Vagina (tissue), 2 donors: ENCODE measurements at regions not wholly inside any gene's neighbourhood (a gene's known extent, or its start where the extent isn't known, plus 50 kb on each side); places are given as distances from the start of the nearest gene placed in this dataset.

Experiments used
- DNase-seq, 2 donors: peaks; one replicate each; pipeline ENCODE4 v3.0.0-alpha.2; 2017; ENCODE audit errors: extremely low spot score in 2 of 2
- H3K27ac ChIP-seq: fragments of 200-600 bp; sonication (generic); one replicate; pipeline ENCODE4 v1.5.1; 2019
- H3K27me3 ChIP-seq: fragments of 200-600 bp; sonication (generic); one replicate; pipeline ENCODE4 v1.5.1; 2019
- H3K36me3 ChIP-seq, 2 donors: fragments of 200-600 bp; sonication (generic); one replicate each; pipeline ENCODE4 v1.5.1; 2017 to 2019
- H3K4me1 ChIP-seq: fragments of 200-600 bp; sonication (generic); one replicate; pipeline ENCODE4 v1.5.1; 2019
- H3K4me3 ChIP-seq, 2 donors: fragments of 200-600 bp; sonication (generic); 1 replicate in 1 of 2; 2 replicates in 1 of 2; pipeline ENCODE4 v1.5.1; 2016 to 2019
- H3K9me3 ChIP-seq: fragments of 200-600 bp; sonication (generic); one replicate; pipeline ENCODE4 v1.5.1; 2019
- POLR2A ChIP-seq, 2 donors: fragments of 450-650 bp; IDR thresholded peaks; one replicate each; pipeline ENCODE4 v1.6.1; 2017; ENCODE audit warnings: antibody characterized with exemption in 2 of 2, mild to moderate bottlenecking in 2 of 2, moderate library complexity in 2 of 2
- POLR2AphosphoS5 ChIP-seq, 2 donors: sonication (generic); formaldehyde crosslinking; IDR thresholded peaks; one replicate each; pipeline ENCODE4 v1.9.0; 2017; ENCODE audit warnings: antibody characterized with exemption in 2 of 2, mild to moderate bottlenecking in 2 of 2, low read depth in 1 of 2; ENCODE audit not compliant: insufficient read depth in 1 of 2
- intact Hi-C: fragments of 100-400 bp; cut with DNase I; formaldehyde crosslinking; loops from one replicate; pipeline ENCODE4 v1.15.1; 2023
- TF ChIP-seq, protein P1 (sequence below), 3 experiments: fragments of 450-650 bp in 2 of 3; fragments of 200-600 bp in 1 of 3; sonication (generic) in 1 of 3; IDR thresholded peaks; one replicate each; pipeline ENCODE4 v1.5.1; 2017 to 2019; ENCODE audit warnings: antibody characterized with exemption in 3 of 3, mild to moderate bottlenecking in 2 of 3, moderate library complexity in 2 of 3

DNA sequence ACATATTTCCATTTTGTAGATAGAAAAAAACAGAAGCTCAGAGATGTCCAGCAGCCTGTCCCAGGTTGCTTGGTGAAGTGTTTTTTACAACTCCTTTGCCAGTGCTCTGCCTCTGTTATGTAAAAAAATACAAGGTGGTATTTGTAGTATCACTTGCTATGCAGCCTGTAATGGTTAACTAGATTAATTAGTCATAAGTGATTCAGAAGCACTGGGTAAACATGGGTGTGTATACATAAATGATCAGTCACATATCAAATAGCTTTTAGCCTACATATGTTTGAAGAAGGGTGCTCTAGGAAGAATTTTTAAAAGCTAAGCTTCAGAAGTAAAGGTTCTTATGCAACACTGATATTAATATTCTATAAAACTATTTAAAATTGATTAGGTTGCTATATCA, 70.0 kb upstream of the MAGI3 start:
- TF ChIP-seq POLR2A (IDR thresholded peaks at IDR 0.05) (no peak), POLR2AphosphoS5 (IDR thresholded peaks at IDR 0.05; ENCODE audit: insufficient read depth in 1 of 2, low read depth in 1 of 2) (no peak)
- TF ChIP-seq, protein P1, sequence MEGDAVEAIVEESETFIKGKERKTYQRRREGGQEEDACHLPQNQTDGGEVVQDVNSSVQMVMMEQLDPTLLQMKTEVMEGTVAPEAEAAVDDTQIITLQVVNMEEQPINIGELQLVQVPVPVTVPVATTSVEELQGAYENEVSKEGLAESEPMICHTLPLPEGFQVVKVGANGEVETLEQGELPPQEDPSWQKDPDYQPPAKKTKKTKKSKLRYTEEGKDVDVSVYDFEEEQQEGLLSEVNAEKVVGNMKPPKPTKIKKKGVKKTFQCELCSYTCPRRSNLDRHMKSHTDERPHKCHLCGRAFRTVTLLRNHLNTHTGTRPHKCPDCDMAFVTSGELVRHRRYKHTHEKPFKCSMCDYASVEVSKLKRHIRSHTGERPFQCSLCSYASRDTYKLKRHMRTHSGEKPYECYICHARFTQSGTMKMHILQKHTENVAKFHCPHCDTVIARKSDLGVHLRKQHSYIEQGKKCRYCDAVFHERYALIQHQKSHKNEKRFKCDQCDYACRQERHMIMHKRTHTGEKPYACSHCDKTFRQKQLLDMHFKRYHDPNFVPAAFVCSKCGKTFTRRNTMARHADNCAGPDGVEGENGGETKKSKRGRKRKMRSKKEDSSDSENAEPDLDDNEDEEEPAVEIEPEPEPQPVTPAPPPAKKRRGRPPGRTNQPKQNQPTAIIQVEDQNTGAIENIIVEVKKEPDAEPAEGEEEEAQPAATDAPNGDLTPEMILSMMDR (IDR thresholded peaks at IDR 0.05) = no peak
- Histone ChIP-seq H3K27me3 (no peaks in the 10 kb centered on the region), H3K27ac (no peak overlapping the region), H3K4me1 (no peaks in the 10 kb centered on the region), H3K9me3 (no peaks in the 10 kb centered on the region), H3K4me3 (no peak overlapping the region), H3K36me3 (no peaks in the 10 kb centered on the region)
- intact Hi-C loops = no loop called here
- DNase-seq = no peak

GRCh38 chr1:113320972-113321680, 69.2 kb upstream of the MAGI3 start:
- TF ChIP-seq, protein P1 (IDR thresholded peaks at IDR 0.05) = no peak
- TF ChIP-seq POLR2A (IDR thresholded peaks at IDR 0.05) = no peak
- intact Hi-C loops = no loop called here
- no peaks in the 10 kb centered on the region for H3K4me1 ChIP-seq
- H3K27ac ChIP-seq = no peak overlapping the region
- no peaks in the 10 kb centered on the region for H3K9me3 ChIP-seq
- no peak for DNase-seq
- no peak overlapping the region for H3K4me3 ChIP-seq
- H3K27me3 ChIP-seq = no peaks in the 10 kb centered on the region
- no peaks in the 10 kb centered on the region for H3K36me3 ChIP-seq

DNA sequence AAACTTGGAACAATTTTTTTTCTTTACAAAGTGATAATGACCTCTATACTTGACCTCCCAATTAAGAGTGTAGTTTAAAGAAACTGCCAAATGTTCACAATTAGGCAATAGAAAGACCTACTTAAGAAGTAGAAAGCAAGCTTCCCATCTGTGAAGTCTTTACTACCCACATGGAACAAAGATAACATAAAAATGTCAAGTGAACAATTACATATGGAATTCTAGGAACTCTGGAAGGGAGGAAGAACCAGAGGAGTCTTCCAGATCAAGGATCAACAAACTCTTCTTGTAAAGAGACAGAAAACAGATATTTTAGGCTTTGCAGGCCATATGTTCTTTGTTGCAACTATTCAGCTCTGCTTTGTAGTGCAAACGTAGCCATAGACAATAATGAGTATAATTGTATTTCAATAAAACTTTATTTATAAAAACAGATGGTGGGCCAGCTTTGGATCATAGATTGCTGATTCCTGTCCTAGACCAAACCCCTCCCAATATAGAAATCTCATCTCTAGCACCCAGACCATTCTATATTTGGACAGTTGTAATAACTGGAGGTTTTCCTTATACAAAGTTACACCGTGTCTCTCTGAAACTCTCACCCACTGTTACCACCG, 68.4 kb upstream of the MAGI3 start:
- TF ChIP-seq, protein P1 (IDR thresholded peaks at IDR 0.05) = no peak
- TF ChIP-seq POLR2AphosphoS5 (IDR thresholded peaks at IDR 0.05; ENCODE audit: insufficient read depth in 1 of 2, low read depth in 1 of 2) (no peak), POLR2A (IDR thresholded peaks at IDR 0.05) (no peak)
- Histone ChIP-seq H3K27me3 (no peaks in the 10 kb centered on the region), H3K4me1 (no peaks in the 10 kb centered on the region), H3K9me3 (no peaks in the 10 kb centered on the region), H3K27ac (no peak overlapping the region), H3K4me3 (no peak overlapping the region), H3K36me3 (no peaks in the 10 kb centered on the region)
- no peak for DNase-seq
- intact Hi-C loops = no loop called here

DNA sequence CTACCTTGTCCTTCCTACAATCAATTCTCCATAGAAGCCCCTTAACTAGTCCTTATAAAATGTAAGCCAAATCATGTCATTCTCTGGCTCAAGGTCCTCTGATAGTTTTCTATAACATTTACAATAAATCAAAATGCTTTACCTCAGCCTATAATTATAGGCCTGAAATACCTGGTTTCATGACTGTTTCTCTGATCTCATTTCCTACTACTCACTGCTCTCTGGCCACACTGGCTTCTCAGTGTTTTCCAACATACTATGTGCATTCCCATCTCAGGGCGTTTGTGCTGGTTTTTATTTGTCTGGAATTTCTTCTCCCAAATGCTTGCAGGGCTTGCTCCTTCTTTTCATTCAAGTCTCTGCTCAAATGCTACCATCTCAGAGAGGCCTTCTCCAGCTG, 67.9 kb upstream of the MAGI3 start:
- intact Hi-C loops = no loop called here
- Histone ChIP-seq H3K4me1 (no peaks in the 10 kb centered on the region), H3K9me3 (no peaks in the 10 kb centered on the region), H3K27me3 (no peaks in the 10 kb centered on the region), H3K27ac (no peak overlapping the region), H3K36me3 (no peaks in the 10 kb centered on the region), H3K4me3 (no peak overlapping the region)
- no peak for DNase-seq
- TF ChIP-seq POLR2AphosphoS5 (IDR thresholded peaks at IDR 0.05; ENCODE audit: insufficient read depth in 1 of 2, low read depth in 1 of 2) (no peak), POLR2A (IDR thresholded peaks at IDR 0.05) (no peak)
- TF ChIP-seq, protein P1 (IDR thresholded peaks at IDR 0.05) = no peak

GRCh38 chr1:113325022-113325421, 65.3 kb upstream of the MAGI3 start:
- H3K4me1 ChIP-seq = no peaks in the 10 kb centered on the region
- no peak for TF ChIP-seq POLR2AphosphoS5 (IDR thresholded peaks at IDR 0.05; ENCODE audit: insufficient read depth in 1 of 2, low read depth in 1 of 2)
- TF ChIP-seq, protein P1 (IDR thresholded peaks at IDR 0.05) = no peak
- TF ChIP-seq POLR2A (IDR thresholded peaks at IDR 0.05) = no peak

More at GRCh38 chr1:113325022-113325421, 65.3 kb upstream of the MAGI3 start:
- H3K4me3 ChIP-seq = no peak overlapping the region
- intact Hi-C loops = no loop called here
- no peak for DNase-seq
- H3K36me3 ChIP-seq = no peaks in the 10 kb centered on the region
- no peaks in the 10 kb centered on the region for H3K9me3 ChIP-seq
- H3K27ac ChIP-seq = no peak overlapping the region
- H3K27me3 ChIP-seq = no peaks in the 10 kb centered on the region
